Immature natural killer cell (primary cell): ENCODE measurements at regions not wholly inside any gene's neighbourhood (a gene's known extent, or its start where the extent isn't known, plus 50 kb on each side); places are given as distances from the start of the nearest gene placed in this dataset.
"Not testable (repeated sequence)": the region's sequence is repeated elsewhere in the genome, so short reads cannot be mapped to it uniquely, and the experiment has no call there.

Experiments used
- DNase-seq, 3 donors: peaks; one replicate each; pipeline ENCODE4 v3.0.0; 2022; ENCODE audit warnings: mixed read lengths in 1 of 3
- H3K27ac Mint-ChIP-seq, 6 donors: one replicate each; pipeline ENCODE4 v1.8.0; 2020; ENCODE audit warnings: mixed read lengths in 6 of 6, mild to moderate bottlenecking in 5 of 6, inconsistent platforms in 4 of 6, moderate library complexity in 3 of 6
- H3K27me3 Mint-ChIP-seq, 3 donors: one replicate each; pipeline ENCODE4 v1.8.0; 2020 to 2021; ENCODE audit warnings: low read depth in 3 of 3, mild to moderate bottlenecking in 3 of 3, mixed read lengths in 3 of 3, moderate library complexity in 3 of 3, inconsistent platforms in 1 of 3
- H3K36me3 Mint-ChIP-seq, 3 donors: one replicate each; pipeline ENCODE4 v1.8.0; 2020; ENCODE audit warnings: mixed read lengths in 3 of 3, inconsistent platforms in 2 of 3, mild to moderate bottlenecking in 2 of 3
- H3K4me1 Mint-ChIP-seq, 2 donors: one replicate each; pipeline ENCODE4 v1.8.0; 2020; ENCODE audit warnings: inconsistent platforms in 2 of 2, mild to moderate bottlenecking in 2 of 2, mixed read lengths in 2 of 2, moderate library complexity in 1 of 2
- H3K4me3 Mint-ChIP-seq, 5 donors: one replicate each; pipeline ENCODE4 v1.8.0; 2020; ENCODE audit warnings: mild to moderate bottlenecking in 5 of 5, mixed read lengths in 5 of 5, inconsistent platforms in 3 of 5, moderate library complexity in 3 of 5
- H3K9me3 Mint-ChIP-seq, 6 donors: one replicate each; pipeline ENCODE4 v1.8.0; 2020; ENCODE audit warnings: mild to moderate bottlenecking in 6 of 6, mixed read lengths in 6 of 6, inconsistent platforms in 4 of 6, moderate library complexity in 3 of 6

GRCh38 chr10:30151581-30152389 is 92.4 kb upstream of the JCAD start:
- no peaks in the 10 kb centered on the region for H3K4me1 Mint-ChIP-seq
- H3K27ac Mint-ChIP-seq: no peak overlapping the region
- DNase-seq: no peak
- H3K4me3 Mint-ChIP-seq: no peak overlapping the region
- H3K36me3 Mint-ChIP-seq: no peaks in the 10 kb centered on the region
- peaks cover 0 to 2% (median 0%) of the 10 kb centered on the region in 6 donors for H3K9me3 Mint-ChIP-seq
- peaks cover 6 to 21% (median 9%) of the 10 kb centered on the region in 3 donors for H3K27me3 Mint-ChIP-seq

GRCh38 chr10:30141423-30141822 is 82.0 kb upstream of the JCAD start:
- H3K4me3 Mint-ChIP-seq: no peak overlapping the region

GRCh38 chr10:30134171-30134945 is 75.0 kb upstream of the JCAD start:
- Mint-ChIP-seq H3K4me1 (no peaks in the 10 kb centered on the region), H3K27me3 (peaks cover 3 to 4% (median 3%) of the 10 kb centered on the region in 3 donors), H3K9me3 (no peaks in the 10 kb centered on the region), H3K36me3 (no peaks in the 10 kb centered on the region), H3K4me3 (no peak overlapping the region), H3K27ac (no peak overlapping the region)
- DNase-seq: no peak

More at GRCh38 chr10:30141423-30141822, 82.0 kb upstream of the JCAD start:
- Mint-ChIP-seq H3K9me3 (no peaks in the 10 kb centered on the region), H3K4me1 (no peaks in the 10 kb centered on the region), H3K27ac (no peak overlapping the region), H3K36me3 (no peaks in the 10 kb centered on the region), H3K27me3 (peaks cover 0 to 4% (median 0%) of the 10 kb centered on the region in 3 donors)
- no peak for DNase-seq

- Mint-ChIP-seq H3K27me3 (peaks cover 3 to 4% (median 3%) of the 10 kb centered on the region in 3 donors), H3K4me3 (no peak overlapping the region), H3K9me3 (no peaks in the 10 kb centered on the region), H3K27ac (no peak overlapping the region), H3K36me3 (no peaks in the 10 kb centered on the region), H3K4me1 (no peaks in the 10 kb centered on the region)
- DNase-seq: no peak
Measured at GRCh38 chr10:30133198-30133597, 73.8 kb upstream of the JCAD start.

- not testable (repeated sequence) for DNase-seq, H3K4me3 Mint-ChIP-seq, H3K27me3 Mint-ChIP-seq, H3K36me3 Mint-ChIP-seq, H3K4me1 Mint-ChIP-seq, H3K9me3 Mint-ChIP-seq, H3K27ac Mint-ChIP-seq
Measured at GRCh38 chr10:30131369-30131768, 72.0 kb upstream of the JCAD start.

GRCh38 chr10:30129326-30129725 is 69.9 kb upstream of the JCAD start:
- not testable (repeated sequence) for H3K4me1 Mint-ChIP-seq, H3K27ac Mint-ChIP-seq, H3K36me3 Mint-ChIP-seq, DNase-seq, H3K9me3 Mint-ChIP-seq, H3K4me3 Mint-ChIP-seq, H3K27me3 Mint-ChIP-seq

- Mint-ChIP-seq H3K9me3 (peaks cover 0 to 3% (median 0%) of the 10 kb centered on the region in 6 donors), H3K4me1 (no peaks in the 10 kb centered on the region), H3K36me3 (no peaks in the 10 kb centered on the region), H3K27me3 (peaks cover 0 to 3% (median 2%) of the 10 kb centered on the region in 3 donors), H3K4me3 (no peak overlapping the region), H3K27ac (no peak overlapping the region)
- no peak for DNase-seq
Measured at GRCh38 chr10:30127120-30127541, 67.7 kb upstream of the JCAD start.

- Mint-ChIP-seq H3K4me3 (no peak overlapping the region), H3K36me3 (no peaks in the 10 kb centered on the region), H3K9me3 (peaks cover 0 to 3% (median 0%) of the 10 kb centered on the region in 6 donors), H3K27me3 (peaks cover 0 to 4% (median 2%) of the 10 kb centered on the region in 3 donors), H3K4me1 (no peaks in the 10 kb centered on the region), H3K27ac (no peak overlapping the region)
- no peak for DNase-seq
Measured at GRCh38 chr10:30125496-30125895, 66.1 kb upstream of the JCAD start.

GRCh38 chr10:30124704-30125103 is 65.3 kb upstream of the JCAD start:
- Mint-ChIP-seq H3K27me3 (peaks cover 2% of the 10 kb centered on the region in 3 donors), H3K36me3 (no peaks in the 10 kb centered on the region), H3K27ac (no peak overlapping the region), H3K9me3 (peaks cover 0 to 3% (median 0%) of the 10 kb centered on the region in 6 donors), H3K4me3 (no peak overlapping the region), H3K4me1 (no peaks in the 10 kb centered on the region)
- DNase-seq: no peak

- DNase-seq: no peak
- Mint-ChIP-seq H3K4me3 (no peak overlapping the region), H3K4me1 (no peaks in the 10 kb centered on the region), H3K27me3 (peaks cover 2 to 9% (median 5%) of the 10 kb centered on the region in 3 donors), H3K36me3 (no peaks in the 10 kb centered on the region), H3K27ac (no peak overlapping the region), H3K9me3 (peaks cover 0 to 2% (median 0%) of the 10 kb centered on the region in 6 donors)
Measured at GRCh38 chr10:30121401-30121800, 62.0 kb upstream of the JCAD start.

- no peak overlapping the region for H3K4me3 Mint-ChIP-seq
- DNase-seq: no peak
- peaks cover 2 to 15% (median 3%) of the 10 kb centered on the region in 3 donors for H3K27me3 Mint-ChIP-seq
- no peaks in the 10 kb centered on the region for H3K4me1 Mint-ChIP-seq
- H3K9me3 Mint-ChIP-seq: peaks cover 0 to 2% (median 0%) of the 10 kb centered on the region in 6 donors
- H3K27ac Mint-ChIP-seq: no peak overlapping the region
- H3K36me3 Mint-ChIP-seq: no peaks in the 10 kb centered on the region
Measured at GRCh38 chr10:30118590-30118989, 59.2 kb upstream of the JCAD start.

GRCh38 chr10:30117812-30118501 is 58.6 kb upstream of the JCAD start:
- Mint-ChIP-seq H3K36me3 (no peaks in the 10 kb centered on the region), H3K27ac (no peak overlapping the region), H3K27me3 (peaks cover 3 to 15% (median 4%) of the 10 kb centered on the region in 3 donors), H3K9me3 (peaks cover 0 to 2% (median 0%) of the 10 kb centered on the region in 6 donors), H3K4me1 (no peaks in the 10 kb centered on the region), H3K4me3 (no peak overlapping the region)
- no peak for DNase-seq

GRCh38 chr10:30116041-30116491 is 56.7 kb upstream of the JCAD start:
- Mint-ChIP-seq H3K27me3 (peaks cover 2 to 15% (median 3%) of the 10 kb centered on the region in 3 donors), H3K4me3 (no peak overlapping the region), H3K9me3 (peaks cover 0 to 2% (median 0%) of the 10 kb centered on the region in 6 donors), H3K4me1 (no peaks in the 10 kb centered on the region), H3K36me3 (no peaks in the 10 kb centered on the region), H3K27ac (no peak overlapping the region)
- DNase-seq: no peak

- Mint-ChIP-seq H3K4me3 (no peak overlapping the region), H3K27me3 (peaks cover 2 to 15% (median 3%) of the 10 kb centered on the region in 3 donors), H3K36me3 (no peaks in the 10 kb centered on the region), H3K4me1 (no peaks in the 10 kb centered on the region), H3K9me3 (peaks cover 0 to 2% (median 0%) of the 10 kb centered on the region in 6 donors), H3K27ac (no peak overlapping the region)
- DNase-seq: no peak
Measured at GRCh38 chr10:30115626-30115940, 56.2 kb upstream of the JCAD start.
